PC-3 (cell line): ENCODE measurements at regions not wholly inside any gene's neighbourhood (a gene's known extent, or its start where the extent isn't known, plus 50 kb on each side); places are given as distances from the start of the nearest gene placed in this dataset.
"Not testable (repeated sequence)": the region's sequence is repeated elsewhere in the genome, so short reads cannot be mapped to it uniquely, and the experiment has no call there.

Experiments
- ATAC-seq: fragments of 200-7000 bp; cut with Tn5 transposase; 2 replicates; pipeline ENCODE4 v1.9.1; 2020; ENCODE audit warnings: mild to moderate bottlenecking, moderate library complexity
- BruUV-seq: library from RNA; stranded (reverse); fragments of 400-500 nt; replicated peaks from 2 replicates; lab custom pipeline; 2021; lab: Mats Ljungman, UMichigan
- CTCF ChIA-PET: fragments of 300-600 bp; sonication (Branson Sonifier 250); formaldehyde crosslinking; loops from one replicate; lab custom pipeline; 2022; ENCODE audit warnings: antibody characterized with exemption; lab: Charles Lee
- POLR2A ChIA-PET: fragments of 300-600 bp; sonication (Branson Sonifier 250); formaldehyde crosslinking; loops from one replicate; lab custom pipeline; 2022; ENCODE audit warnings: antibody characterized with exemption; ENCODE audit not compliant: unreplicated experiment; lab: Charles Lee
- DNase-seq: peaks from one replicate; pipeline ENCODE4 v3.0.0-alpha.2; 2015
- H2AFZ ChIP-seq: fragments of 300-600 bp; sonication (generic); 2 replicates; pipeline ENCODE4 v1.6.0; 2016; ENCODE audit warnings: antibody characterized with exemption, low read length
- H3F3A ChIP-seq: fragments of 300-600 bp; sonication (generic); one replicate; pipeline ENCODE4 v1.6.0; 2017; ENCODE audit warnings: antibody characterized with exemption, low read length, control low read depth, mild to moderate bottlenecking; ENCODE audit not compliant: unreplicated experiment
- H3K27ac ChIP-seq: fragments of 300-600 bp; sonication (generic); 2 replicates; pipeline ENCODE4 v1.5.1; 2016; ENCODE audit warnings: mild to moderate bottlenecking, low read length
- H3K27me3 ChIP-seq: fragments of 300-600 bp; sonication (generic); 2 replicates; pipeline ENCODE4 v1.6.1; 2016; ENCODE audit warnings: low read length, mixed read lengths
- H3K36me3 ChIP-seq: fragments of 300-600 bp; sonication (generic); 2 replicates; pipeline ENCODE4 v1.6.1; 2016; ENCODE audit warnings: low read depth, mixed run types, low read length, mixed read lengths
- H3K4me1 ChIP-seq: fragments of 300-600 bp; sonication (generic); 2 replicates; pipeline ENCODE4 v1.5.1; 2016; ENCODE audit warnings: low read length; ENCODE audit not compliant: insufficient read depth
- H3K4me2 ChIP-seq: fragments of 300-600 bp; sonication (generic); 2 replicates; pipeline ENCODE4 v1.6.0; 2016; ENCODE audit warnings: low read length
- H3K4me3 ChIP-seq: fragments of 300-600 bp; sonication (generic); 2 replicates; pipeline ENCODE4 v1.5.1; 2016; ENCODE audit warnings: mild to moderate bottlenecking, low read length, mixed read lengths
- H3K79me2 ChIP-seq: fragments of 300-600 bp; sonication (generic); 2 replicates; pipeline ENCODE4 v1.6.1; 2017; ENCODE audit warnings: low read length, mixed read lengths
- H3K9ac ChIP-seq: fragments of 300-600 bp; sonication (generic); 2 replicates; pipeline ENCODE4 v1.6.0; 2016; ENCODE audit warnings: mild to moderate bottlenecking, low read length
- H3K9me2 ChIP-seq: fragments of 300-600 bp; sonication (generic); replicated peaks from 2 replicates; pipeline ENCODE4 v1.6.1; 2016; ENCODE audit warnings: mixed run types, low read length, mixed read lengths
- H3K9me3 ChIP-seq: fragments of 300-600 bp; sonication (generic); 2 replicates; pipeline ENCODE4 v1.6.1; 2016; ENCODE audit warnings: low read length, mixed read lengths
- H4K20me1 ChIP-seq: fragments of 300-600 bp; sonication (generic); 2 replicates; pipeline ENCODE4 v1.6.1; 2016; ENCODE audit warnings: low read length, mixed read lengths
- CTCF ChIP-seq: fragments of 300-600 bp; sonication (generic); conservative IDR thresholded peaks from 2 replicates; pipeline ENCODE4 v1.5.1; 2017; ENCODE audit warnings: antibody characterized with exemption, low read depth, mild to moderate bottlenecking, low read length
- EZH2 ChIP-seq: fragments of 300-600 bp; sonication (generic); IDR thresholded peaks from one replicate; pipeline ENCODE4 v1.6.1; 2017; ENCODE audit warnings: antibody characterized with exemption, mild to moderate bottlenecking, low read length; ENCODE audit not compliant: unreplicated experiment
- EZH2phosphoT487 ChIP-seq: fragments of 300-600 bp; sonication (generic); IDR thresholded peaks from 2 replicates; pipeline ENCODE4 v1.6.1; 2018; ENCODE audit warnings: mild to moderate bottlenecking, antibody characterized with exemption, low read length, borderline replicate concordance
- intact Hi-C: fragments of 100-400 bp; cut with micrococcal nuclease; formaldehyde crosslinking; loops from 2 replicates; pipeline ENCODE4 v1.9.0; 2023

GRCh38 chr20:48485153-48485552, 342.6 kb downstream of the PREX1 start:
- Histone ChIP-seq H3K27me3 (peaks cover 34% of the 10 kb centered on the region), H3K4me1 (peaks cover 41% of the 10 kb centered on the region)
- intact Hi-C loops = loop anchor here (1.0 kb wide), 1 partner anchor 136 kb away; no protein-coding TSS in a partner anchor
- H3K9me2 ChIP-seq, H4K20me1 ChIP-seq, BruUV-seq, H3K9ac ChIP-seq, H3K9me3 ChIP-seq, H2AFZ ChIP-seq, CTCF ChIA-PET, H3F3A ChIP-seq, POLR2A ChIA-PET, H3K36me3 ChIP-seq, H3K4me2 ChIP-seq, H3K79me2 ChIP-seq, H3K4me3 ChIP-seq, H3K27ac ChIP-seq: not testable (repeated sequence)
- ATAC-seq = peak; percentile 84
- TF ChIP-seq CTCF = peak; percentile 52; the same call in 1 of the 2 replicates
- peak; percentile 83 for DNase-seq

- intact Hi-C loops = no loop called here
- ChIA-PET CTCF (no interaction called here), POLR2A (no interaction called here)
- DNase-seq (no peak), ATAC-seq (no peak)
- H4K20me1 ChIP-seq = no peaks in the 10 kb centered on the region
- no peak overlapping the region for H2AFZ ChIP-seq
- H3K27me3 ChIP-seq = peaks cover 51% of the 10 kb centered on the region
- H3K9me2 ChIP-seq = no peaks in the 10 kb centered on the region
- no peaks in the 10 kb centered on the region for H3F3A ChIP-seq
- no peak overlapping the region for H3K4me2 ChIP-seq
- no TSS peak for BruUV-seq
- H3K4me1 ChIP-seq = peaks cover 35% of the 10 kb centered on the region
- no peak for TF ChIP-seq CTCF
- TF ChIP-seq EZH2 = no peak
- no peak for TF ChIP-seq EZH2phosphoT487
- no peak overlapping the region for H3K4me3 ChIP-seq
- no peak overlapping the region for H3K9ac ChIP-seq
- H3K79me2 ChIP-seq = no peaks in the 10 kb centered on the region
- no peak overlapping the region for H3K27ac ChIP-seq
- H3K36me3 ChIP-seq = no peaks in the 10 kb centered on the region
- H3K9me3 ChIP-seq = no peaks in the 10 kb centered on the region
Measured at GRCh38 chr20:48483334-48484066, 344.3 kb downstream of the PREX1 start.

- no peak for TF ChIP-seq EZH2phosphoT487
- TF ChIP-seq EZH2 = no peak
- TF ChIP-seq CTCF = no peak
- no TSS peak for BruUV-seq
Measured at GRCh38 chr20:48482790-48483189, 345.0 kb downstream of the PREX1 start.

More at GRCh38 chr20:48482790-48483189, 345.0 kb downstream of the PREX1 start:
- ATAC-seq (no peak), DNase-seq (no peak)
- Histone ChIP-seq H3K9ac (no peak overlapping the region), H3F3A (no peaks in the 10 kb centered on the region), H3K4me2 (no peak overlapping the region), H2AFZ (no peak overlapping the region), H3K36me3 (no peaks in the 10 kb centered on the region), H3K27ac (no peak overlapping the region), H3K9me2 (no peaks in the 10 kb centered on the region), H3K4me1 (peaks cover 28% of the 10 kb centered on the region), H3K27me3 (peaks cover 58% of the 10 kb centered on the region), H3K9me3 (no peaks in the 10 kb centered on the region), H4K20me1 (no peaks in the 10 kb centered on the region), H3K79me2 (no peaks in the 10 kb centered on the region), H3K4me3 (no peak overlapping the region)
- CTCF ChIA-PET = no interaction called here
- intact Hi-C loops = no loop called here
- POLR2A ChIA-PET = no interaction called here
